Thymus (tissue), 11 donors: ENCODE measurements at regions not wholly inside any gene's neighbourhood (a gene's known extent, or its start where the extent isn't known, plus 50 kb on each side); places are given as distances from the start of the nearest gene placed in this dataset.
"Not testable (repeated sequence)": the region's sequence is repeated elsewhere in the genome, so short reads cannot be mapped to it uniquely, and the experiment has no call there.

Experiments used
- DNase-seq, 9 donors: peaks; one replicate each; pipeline ENCODE4 v3.0.0-alpha.2; 2013; ENCODE audit warnings: low spot score in 9 of 9, low read depth in 6 of 9, missing footprints in 1 of 9
- H3K27ac ChIP-seq, 2 donors: one replicate each; pipeline ENCODE4 v1.5.1; 2013; ENCODE audit warnings: control low read depth in 1 of 2, low read depth in 1 of 2, low read length in 1 of 2, mild to moderate bottlenecking in 1 of 2, moderate library complexity in 1 of 2
- H3K27me3 ChIP-seq, 2 donors: one replicate each; pipeline ENCODE4 v1.5.1; 2013; ENCODE audit warnings: low read length in 1 of 2; ENCODE audit not compliant: control insufficient read depth in 2 of 2, insufficient read depth in 1 of 2
- H3K36me3 ChIP-seq, 2 donors: one replicate each; pipeline ENCODE4 v1.5.1; 2013; ENCODE audit warnings: low read length in 1 of 2, mild to moderate bottlenecking in 1 of 2, moderate library complexity in 1 of 2; ENCODE audit not compliant: control insufficient read depth in 2 of 2, insufficient read depth in 2 of 2
- H3K4me1 ChIP-seq, 2 donors: one replicate each; pipeline ENCODE4 v1.5.1; 2013; ENCODE audit warnings: low read length in 2 of 2; ENCODE audit not compliant: control insufficient read depth in 2 of 2, insufficient read depth in 2 of 2
- H3K4me3 ChIP-seq, 2 donors: one replicate each; pipeline ENCODE4 v1.5.1; 2013; ENCODE audit warnings: low read length in 2 of 2, control low read depth in 1 of 2, mild to moderate bottlenecking in 1 of 2
- H3K9me3 ChIP-seq, 2 donors: one replicate each; pipeline ENCODE4 v1.5.1; 2013; ENCODE audit warnings: low read length in 1 of 2, mild to moderate bottlenecking in 1 of 2; ENCODE audit not compliant: control insufficient read depth in 2 of 2, insufficient read depth in 1 of 2
- WGBS: extraction: QIAGEN DNeasy Blood & Tissue Kit; methylation state at CpG from one replicate; pipeline ENCODE4 v1.1.7; 2013; 5-methylcytosine and 5-hydroxymethylcytosine counted together
- donor health status: healthy.

DNA sequence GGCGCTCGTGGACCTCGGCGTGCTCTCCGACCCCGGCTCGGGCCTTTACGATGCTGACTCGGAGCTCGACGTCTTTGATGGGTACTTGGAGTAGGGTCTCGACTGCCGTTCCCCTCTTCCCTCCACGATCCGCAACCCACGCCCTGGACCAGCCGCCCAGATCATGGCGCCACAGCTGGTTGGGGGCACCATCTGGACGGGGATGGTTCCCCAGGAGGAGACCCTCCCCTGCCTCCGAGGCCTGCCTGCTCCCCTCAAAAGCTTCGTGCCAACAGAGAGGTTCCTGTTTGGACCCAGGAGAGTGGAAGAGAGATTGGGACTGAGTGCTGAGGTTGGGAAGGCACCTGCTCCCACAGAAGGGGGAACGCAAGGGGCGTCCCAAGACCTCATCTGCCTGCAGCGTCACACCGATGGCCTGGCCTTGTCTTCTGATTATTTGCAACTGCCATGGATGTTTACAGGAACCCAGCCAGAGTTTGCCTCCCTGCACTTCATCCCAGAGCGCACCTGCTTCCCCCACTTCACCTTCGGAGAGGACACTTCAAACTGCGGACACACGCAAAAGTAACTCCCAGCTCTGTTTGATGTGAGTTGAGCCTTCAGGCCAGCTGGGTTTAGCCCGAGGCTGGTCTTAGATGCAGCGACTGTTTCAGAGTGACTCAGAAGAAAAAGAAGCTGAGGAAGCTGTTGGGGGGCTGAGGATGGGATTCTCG is 71.2 kb upstream of the NIPA1 start:
- H3K27ac ChIP-seq, H3K9me3 ChIP-seq, DNase-seq, H3K36me3 ChIP-seq, H3K4me1 ChIP-seq, H3K4me3 ChIP-seq: not testable (repeated sequence)
- H3K27me3 ChIP-seq: peaks cover 0 to 13% of the 10 kb centered on the region in 2 donors
- 45% methylated on average over 19 of the region's 32 CpGs for WGBS

DNA sequence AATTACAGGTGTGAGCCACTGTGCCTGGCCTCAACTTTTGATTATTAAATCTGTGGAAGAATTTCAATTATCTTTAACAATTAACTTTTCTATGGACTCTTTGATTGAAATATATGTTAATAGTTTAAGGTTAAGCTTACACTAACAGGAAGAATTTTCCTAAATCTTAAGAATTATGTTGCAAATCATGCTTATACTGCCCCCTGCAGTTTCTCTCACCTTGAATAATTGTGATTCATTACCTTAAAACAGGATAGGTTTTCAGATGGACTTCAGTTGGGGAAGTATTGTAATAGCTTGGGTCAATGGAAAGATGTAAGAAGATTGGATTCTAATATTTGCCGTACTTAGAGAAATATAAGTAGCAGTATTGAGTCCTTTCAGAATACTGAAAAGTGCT is 66.5 kb upstream of the NIPA1 start:
- H3K9me3 ChIP-seq, H3K4me3 ChIP-seq, H3K4me1 ChIP-seq, H3K27me3 ChIP-seq, DNase-seq, H3K27ac ChIP-seq, H3K36me3 ChIP-seq: not testable (repeated sequence)
- 93% methylated on average over 1 of the region's 1 CpG for WGBS

DNA sequence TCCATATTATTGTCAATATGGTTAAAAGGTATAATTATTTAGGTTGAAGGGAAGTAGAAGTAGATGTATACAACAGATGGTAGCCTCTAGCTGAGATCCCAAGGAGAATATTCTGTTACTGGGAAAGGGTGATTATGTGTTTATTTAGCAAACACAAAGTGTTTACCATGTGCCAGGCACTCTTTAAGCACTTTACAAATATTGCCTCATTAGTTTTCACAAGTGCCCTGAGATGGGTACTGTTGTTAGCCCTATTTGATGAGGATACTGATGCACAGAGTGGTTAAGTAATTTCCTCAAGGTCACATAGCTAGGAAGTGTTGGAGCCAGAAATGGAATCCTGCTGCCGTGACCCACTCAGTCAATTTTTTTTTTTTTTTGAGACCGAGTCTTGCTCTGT is 60.3 kb upstream of the NIPA1 start:
- WGBS: 96% methylated on average over 2 of the region's 2 CpGs
- not testable (repeated sequence) for H3K4me3 ChIP-seq, DNase-seq, H3K27me3 ChIP-seq, H3K9me3 ChIP-seq, H3K27ac ChIP-seq, H3K4me1 ChIP-seq, H3K36me3 ChIP-seq

DNA sequence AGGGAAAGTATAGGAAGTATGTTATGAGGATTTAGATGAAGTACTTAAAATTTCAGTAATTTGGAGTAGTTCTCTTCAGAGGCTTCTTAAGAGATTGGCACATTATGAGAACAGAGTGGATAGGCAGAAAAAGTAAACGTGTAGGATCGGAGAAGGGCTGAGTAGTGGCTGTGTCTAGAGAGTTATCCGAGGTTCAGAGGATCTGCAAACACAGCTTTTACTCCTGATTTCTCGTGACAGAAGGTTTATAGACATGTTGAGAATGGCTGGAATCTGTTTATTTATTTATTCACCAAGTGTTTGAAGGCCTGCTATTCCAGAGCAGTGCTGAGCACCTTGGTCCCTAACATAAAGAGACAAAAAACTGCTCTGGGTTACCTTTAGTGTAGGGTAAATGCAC is 51.4 kb upstream of the NIPA1 start:
- WGBS: 84% methylated on average over 4 of the region's 4 CpGs

DNA sequence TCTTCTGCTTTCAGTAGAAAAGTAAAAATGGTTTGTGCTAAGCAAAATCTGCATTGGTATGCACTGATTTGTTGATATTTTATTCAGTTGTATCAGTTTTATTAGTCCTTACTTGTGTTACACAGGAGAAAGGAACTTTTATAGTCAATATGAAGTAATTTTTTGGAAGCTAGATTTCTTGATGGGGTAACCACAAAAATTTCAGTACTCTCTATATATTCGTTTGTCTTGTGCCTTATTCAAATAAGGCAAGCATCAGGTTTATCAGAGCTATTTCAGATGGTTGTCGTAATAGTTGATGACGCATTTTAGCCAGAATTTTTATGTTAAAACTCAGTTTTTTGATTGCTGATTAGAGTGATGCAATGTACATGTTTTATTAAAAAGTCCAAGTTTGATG is 50.7 kb upstream of the NIPA1 start:
- Histone ChIP-seq H3K9me3 (no peaks in the 10 kb centered on the region), H3K4me3 (no peak overlapping the region), H3K27ac (no peak overlapping the region), H3K4me1 (no peaks in the 10 kb centered on the region), H3K27me3 (no peaks in the 10 kb centered on the region), H3K36me3 (no peaks in the 10 kb centered on the region)
- DNase-seq: no peak
- 95% methylated on average over 3 of the region's 3 CpGs for WGBS

More for the DNA sequence above, 51.4 kb upstream of the NIPA1 start:
- H3K4me1 ChIP-seq, H3K4me3 ChIP-seq, H3K9me3 ChIP-seq, H3K27me3 ChIP-seq, DNase-seq, H3K36me3 ChIP-seq, H3K27ac ChIP-seq: not testable (repeated sequence)

DNA sequence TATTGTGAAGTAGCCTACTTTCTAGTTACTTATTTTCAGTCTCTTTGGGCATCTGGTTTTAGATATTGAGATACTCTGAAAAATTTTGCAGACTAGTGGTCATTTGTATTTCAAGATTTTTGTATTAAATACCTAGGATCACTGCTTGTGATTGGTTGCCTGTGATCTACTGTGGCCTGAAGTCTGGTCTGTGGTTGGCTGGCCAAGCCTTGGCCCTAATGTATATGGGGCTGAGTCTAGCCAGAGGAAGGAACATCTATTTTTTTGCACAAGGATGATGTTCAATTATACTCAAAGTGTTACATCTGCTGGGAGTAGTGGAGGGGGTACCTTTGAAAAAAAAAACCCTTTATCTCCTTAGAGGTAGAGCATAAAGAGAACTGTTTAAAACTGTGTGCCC is 50.2 kb upstream of the NIPA1 start:
- H3K9me3 ChIP-seq, DNase-seq, H3K4me1 ChIP-seq, H3K36me3 ChIP-seq, H3K4me3 ChIP-seq, H3K27ac ChIP-seq, H3K27me3 ChIP-seq: not testable (repeated sequence)
